ENCODE measurements at regions not wholly inside any gene's neighbourhood (a gene's known extent, or its start where the extent isn't known, plus 50 kb on each side); places are given as distances from the start of the nearest gene placed in this dataset.

DNA sequence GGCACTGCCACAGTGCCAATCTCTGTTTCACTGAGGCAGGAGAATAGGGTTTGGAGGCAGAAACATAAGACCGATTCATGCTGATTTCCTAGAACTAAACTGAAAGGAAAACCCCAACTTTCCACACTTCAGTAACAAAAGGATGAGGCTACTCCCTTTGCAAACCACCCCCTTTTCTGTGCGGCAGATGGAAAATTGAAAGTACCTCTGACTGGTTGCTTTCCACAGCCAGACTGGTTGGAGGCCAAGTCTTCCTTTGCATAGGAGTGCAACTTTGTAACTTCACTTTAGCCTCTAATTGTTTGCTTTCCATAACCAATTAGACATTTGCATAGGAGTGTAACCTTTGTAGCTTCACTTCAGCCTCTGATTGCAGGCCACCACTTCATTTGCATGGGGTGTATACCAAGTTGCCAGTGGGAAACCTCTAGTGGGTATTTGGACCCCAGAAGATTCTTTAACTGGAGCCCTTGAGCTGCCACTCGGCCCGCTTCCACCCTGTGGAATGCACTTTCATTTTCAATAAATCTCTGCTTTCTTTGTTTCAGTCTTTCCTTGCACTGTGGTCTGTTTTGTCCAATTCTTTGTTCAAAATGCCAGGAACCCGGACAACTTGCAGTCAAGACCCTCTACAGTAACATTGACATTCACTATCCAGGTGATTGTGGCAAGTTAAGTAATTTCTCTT, 252.0 kb downstream of the UTP18 start:
- no peaks in the 10 kb centered on the region for H3K27me3 ChIP-seq (ENCODE audit: control insufficient read depth in 2 of 2, insufficient read depth in 2 of 2, low read length in 2 of 2)
- H4K20me1 ChIP-seq (replicated peaks; ENCODE audit: control insufficient read depth, insufficient read depth, low read length): no peaks in the 10 kb centered on the region
- DNase-seq (ENCODE audit: extremely low read depth in 1 of 4, low spot score in 3 of 4) (no peak), ATAC-seq (no peak), FAIRE-seq (no peak)
- H3K36me3 ChIP-seq (ENCODE audit: control insufficient read depth, insufficient read depth, low read length): no peaks in the 10 kb centered on the region
- intact Hi-C loops (cut with micrococcal nuclease) (no loop called here), in situ Hi-C loops (cut with MboI) (no loop called here)
- BruUV-seq (replicated peaks): no TSS peak
- no peak overlapping the region for H3K27ac ChIP-seq (ENCODE audit: extremely low read depth, low read depth, low read length)
- TF ChIP-seq, protein P1, sequence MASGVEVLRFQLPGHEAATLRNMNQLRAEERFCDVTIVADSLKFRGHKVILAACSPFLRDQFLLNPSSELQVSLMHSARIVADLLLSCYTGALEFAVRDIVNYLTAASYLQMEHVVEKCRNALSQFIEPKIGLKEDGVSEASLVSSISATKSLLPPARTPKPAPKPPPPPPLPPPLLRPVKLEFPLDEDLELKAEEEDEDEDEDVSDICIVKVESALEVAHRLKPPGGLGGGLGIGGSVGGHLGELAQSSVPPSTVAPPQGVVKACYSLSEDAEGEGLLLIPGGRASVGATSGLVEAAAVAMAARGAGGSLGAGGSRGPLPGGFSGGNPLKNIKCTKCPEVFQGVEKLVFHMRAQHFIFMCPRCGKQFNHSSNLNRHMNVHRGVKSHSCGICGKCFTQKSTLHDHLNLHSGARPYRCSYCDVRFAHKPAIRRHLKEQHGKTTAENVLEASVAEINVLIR (CRISPR knock-in tag; IDR thresholded peaks at IDR 0.05): no peak
- H2AFZ ChIP-seq (ENCODE audit: low read depth, low read length): no peak overlapping the region
- ChIA-PET CTCF (ENCODE audit: low intra/inter-chr PET ratio) (no interaction called here), POLR2A (no interaction called here)
- H3K79me2 ChIP-seq (ENCODE audit: control insufficient read depth, insufficient read depth, low read length): no peaks in the 10 kb centered on the region
- H3K4me2 ChIP-seq (ENCODE audit: insufficient read depth, low read length): no peak overlapping the region
- no peak overlapping the region for H3K9ac ChIP-seq (ENCODE audit: insufficient read depth in 1 of 2, low read depth in 2 of 2, low read length in 2 of 2)
- H3K9me1 ChIP-seq (ENCODE audit: control insufficient read depth, insufficient read depth, low read length): no peaks in the 10 kb centered on the region
- no peaks in the 10 kb centered on the region for H3K9me3 ChIP-seq (replicated peaks; ENCODE audit: control insufficient read depth, insufficient read depth, low read depth, low read length)
- no peaks in the 10 kb centered on the region for H3K4me1 ChIP-seq (replicated peaks in 1 of 2; ENCODE audit: control insufficient read depth in 2 of 2, insufficient read depth in 2 of 2, low read length in 2 of 2)
- H3K4me3 ChIP-seq: no peak overlapping the region
- 8% methylated on average over 5 of the region's 5 CpGs for WGBS (ENCODE audit: insufficient coverage, low coverage, missing lambda C conversion rate)

DNA sequence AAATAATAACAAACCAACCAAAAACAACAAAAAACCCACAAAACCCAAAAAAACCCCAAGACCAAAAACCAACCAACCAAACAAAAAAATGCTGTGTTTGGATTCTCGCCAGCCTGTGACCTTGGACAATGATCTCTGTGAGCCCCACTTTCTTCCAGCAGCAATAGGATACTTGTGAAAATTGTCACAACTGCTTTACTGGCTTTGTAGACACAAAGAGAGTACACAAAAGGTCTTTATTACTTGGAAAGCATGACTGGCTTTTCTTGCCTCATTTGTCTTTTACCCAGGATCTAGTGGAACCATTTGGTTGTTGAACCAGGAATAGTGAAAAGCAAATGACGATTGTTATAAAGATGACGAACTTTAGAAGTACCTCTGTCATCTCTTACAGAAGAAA, 256.6 kb downstream of the UTP18 start:
- CTCF ChIA-PET (ENCODE audit: low intra/inter-chr PET ratio): no interaction called here
- DNase-seq (ENCODE audit: extremely low read depth in 1 of 4, low spot score in 3 of 4) (no peak), FAIRE-seq (no peak), ATAC-seq (no peak)
- Histone ChIP-seq H3K9me1 (ENCODE audit: control insufficient read depth, insufficient read depth, low read length) (no peaks in the 10 kb centered on the region), H3K9ac (ENCODE audit: insufficient read depth in 1 of 2, low read depth in 2 of 2, low read length in 2 of 2) (no peak overlapping the region), H3K9me3 (replicated peaks; ENCODE audit: control insufficient read depth, insufficient read depth, low read depth, low read length) (no peaks in the 10 kb centered on the region), H3K79me2 (ENCODE audit: control insufficient read depth, insufficient read depth, low read length) (no peaks in the 10 kb centered on the region), H3K36me3 (ENCODE audit: control insufficient read depth, insufficient read depth, low read length) (no peaks in the 10 kb centered on the region), H3K4me2 (ENCODE audit: insufficient read depth, low read length) (no peak overlapping the region), H3K4me1 (replicated peaks in 1 of 2; ENCODE audit: control insufficient read depth in 2 of 2, insufficient read depth in 2 of 2, low read length in 2 of 2) (no peaks in the 10 kb centered on the region), H3K27me3 (ENCODE audit: control insufficient read depth in 2 of 2, insufficient read depth in 2 of 2, low read length in 2 of 2) (no peaks in the 10 kb centered on the region; a peak in 1 of 5 replicates), H2AFZ (ENCODE audit: low read depth, low read length) (no peak overlapping the region), H3K4me3 (no peak overlapping the region), H4K20me1 (replicated peaks; ENCODE audit: control insufficient read depth, insufficient read depth, low read length) (no peaks in the 10 kb centered on the region), H3K27ac (ENCODE audit: extremely low read depth, low read depth, low read length) (no peak overlapping the region)
- in situ Hi-C loops (cut with MboI) (no loop called here), intact Hi-C loops (cut with micrococcal nuclease) (no loop called here)
- 0% methylated on average over 3 of the region's 3 CpGs for WGBS (ENCODE audit: insufficient coverage, low coverage, missing lambda C conversion rate)
- no TSS peak for BruUV-seq (replicated peaks)
- POLR2A ChIA-PET: no interaction called here
- no peak for TF ChIP-seq POLR2A (conservative IDR thresholded peaks at IDR 0.05)
- no peak for TF ChIP-seq ZNF445 (CRISPR knock-in tag; IDR thresholded peaks at IDR 0.05; ENCODE audit: low read depth)
- TF ChIP-seq, protein P2, sequence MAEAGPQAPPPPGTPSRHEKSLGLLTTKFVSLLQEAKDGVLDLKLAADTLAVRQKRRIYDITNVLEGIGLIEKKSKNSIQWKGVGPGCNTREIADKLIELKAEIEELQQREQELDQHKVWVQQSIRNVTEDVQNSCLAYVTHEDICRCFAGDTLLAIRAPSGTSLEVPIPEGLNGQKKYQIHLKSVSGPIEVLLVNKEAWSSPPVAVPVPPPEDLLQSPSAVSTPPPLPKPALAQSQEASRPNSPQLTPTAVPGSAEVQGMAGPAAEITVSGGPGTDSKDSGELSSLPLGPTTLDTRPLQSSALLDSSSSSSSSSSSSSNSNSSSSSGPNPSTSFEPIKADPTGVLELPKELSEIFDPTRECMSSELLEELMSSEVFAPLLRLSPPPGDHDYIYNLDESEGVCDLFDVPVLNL (CRISPR knock-in tag; IDR thresholded peaks at IDR 0.05; ENCODE audit: low read depth): no peak
